H1 (cell line): ENCODE measurements at regions not wholly inside any gene's neighbourhood (a gene's known extent, or its start where the extent isn't known, plus 50 kb on each side); places are given as distances from the start of the nearest gene placed in this dataset.
"Not testable (repeated sequence)": the region's sequence is repeated elsewhere in the genome, so short reads cannot be mapped to it uniquely, and the experiment has no call there.

Experiments used
- CTCF ChIA-PET: fragments of 300-600 bp; sonication (Branson Sonifier 250); formaldehyde crosslinking; loops from one replicate; lab custom pipeline; 2021; ENCODE audit not compliant: partially characterized antibody; lab: Charles Lee
- POLR2A ChIA-PET: fragments of 300-600 bp; sonication (Branson Sonifier 250); formaldehyde crosslinking; loops from one replicate; lab custom pipeline; 2021; ENCODE audit warnings: inconsistent platforms; ENCODE audit not compliant: partially characterized antibody; lab: Charles Lee
- DNase-seq, 2 experiments: peaks; one replicate each; pipeline versions ENCODE4 v3.0.0 to v3.0.0-alpha.2; 2010 to 2022; ENCODE audit warnings: low spot score in 2 of 2, low read depth in 1 of 2, mixed read lengths in 1 of 2
- FAIRE-seq: peaks from 2 replicates; lab custom pipeline; 2011; peaks lifted over from hg19 to GRCh38; lab: Jason Lieb, UNC
- H2AFZ ChIP-seq: 2 replicates; pipeline ENCODE4 v1.8.1; 2012; ENCODE audit warnings: low read length, inconsistent platforms
- H2AK5ac ChIP-seq: 2 replicates; pipeline ENCODE4 v1.6.1; 2013; ENCODE audit warnings: low read depth, low read length
- H2BK120ac ChIP-seq: replicated peaks from 2 replicates; pipeline ENCODE3; 2013; ENCODE audit warnings: low read depth, low read length, inconsistent platforms
- H2BK12ac ChIP-seq: 2 replicates; pipeline ENCODE4 v1.6.1; 2013; ENCODE audit warnings: low read depth, low read length
- H2BK15ac ChIP-seq: 2 replicates; pipeline ENCODE4 v1.6.1; 2013; ENCODE audit warnings: low read length
- H2BK20ac ChIP-seq: 2 replicates; pipeline ENCODE4 v1.6.1; 2013; ENCODE audit warnings: low read length
- H2BK5ac ChIP-seq: 2 replicates; pipeline ENCODE4 v1.6.1; 2013; ENCODE audit warnings: low read depth, low read length
- H3K14ac ChIP-seq: 2 replicates; pipeline ENCODE4 v1.6.1; 2013; ENCODE audit warnings: inconsistent platforms; ENCODE audit not compliant: insufficient read length
- H3K18ac ChIP-seq: 2 replicates; pipeline ENCODE4 v1.6.1; 2013; ENCODE audit warnings: low read length; ENCODE audit errors: extremely low read depth
- H3K23ac ChIP-seq: 2 replicates; pipeline ENCODE4 v1.6.1; 2013; ENCODE audit warnings: inconsistent platforms; ENCODE audit not compliant: insufficient read length
- H3K23me2 ChIP-seq: 2 replicates; pipeline ENCODE4 v1.6.1; 2013; ENCODE audit warnings: low read depth, low read length
- H3K27ac ChIP-seq: 2 replicates; pipeline ENCODE4 v1.6.1; 2011; ENCODE audit warnings: low read depth, low read length, inconsistent platforms
- H3K27me3 ChIP-seq, 4 experiments: replicated peaks in 1 of 4; 1 replicate in 1 of 4; 2 replicates in 3 of 4; pipeline versions ENCODE4 v1.6.1 to v1.8.1; 2011 to 2013; ENCODE audit warnings: low read length in 3 of 4, mild to moderate bottlenecking in 3 of 4, inconsistent platforms in 2 of 4, mixed read lengths in 2 of 4, moderate library complexity in 1 of 4; ENCODE audit not compliant: control insufficient read depth in 3 of 4, insufficient read depth in 3 of 4; ENCODE audit errors: extremely low read depth in 1 of 4
- H3K36me3 ChIP-seq, 4 experiments: 2 replicates each; pipeline versions ENCODE4 v1.6.1 to v1.8.1; 2011 to 2013; ENCODE audit warnings: mild to moderate bottlenecking in 4 of 4, low read length in 3 of 4, moderate library complexity in 2 of 4, control low read depth in 1 of 4, inconsistent platforms in 1 of 4; ENCODE audit not compliant: insufficient read depth in 4 of 4, control insufficient read depth in 2 of 4
- H3K4ac ChIP-seq: replicated peaks from 2 replicates; pipeline ENCODE3; 2013; ENCODE audit warnings: low read length, low read depth, mixed read lengths, inconsistent platforms; ENCODE audit not compliant: insufficient read length
- H3K4me1 ChIP-seq, 4 experiments: replicated peaks in 1 of 4; 1 replicate in 1 of 4; 2 replicates in 3 of 4; pipeline versions ENCODE4 v1.6.1 to v1.8.1; 2011 to 2013; ENCODE audit warnings: low read length in 3 of 4, inconsistent platforms in 2 of 4, mixed read lengths in 1 of 4; ENCODE audit not compliant: insufficient read depth in 4 of 4, control insufficient read depth in 3 of 4
- H3K4me2 ChIP-seq, 2 experiments: 2 replicates each; pipeline versions ENCODE4 v1.6.1 to v1.8.1; 2011 to 2013; ENCODE audit warnings: low read depth in 2 of 2, low read length in 2 of 2, control low read depth in 1 of 2, inconsistent platforms in 1 of 2, mild to moderate bottlenecking in 1 of 2; ENCODE audit not compliant: insufficient read depth in 1 of 2
- H3K4me3 ChIP-seq, 4 experiments: fragments of 200-600, 300-600 bp in 1 of 4; sonication (generic), shearing (Covaris generic), sonication (Bioruptor Twin) in 1 of 4; 2 replicates each; pipeline versions ENCODE4 v1.5.1 to v1.8.1; 2011 to 2016; ENCODE audit warnings: low read length in 4 of 4, low read depth in 3 of 4, control low read depth in 2 of 4, inconsistent platforms in 2 of 4, mild to moderate bottlenecking in 2 of 4, mixed read lengths in 1 of 4, moderate library complexity in 1 of 4; ENCODE audit not compliant: insufficient read depth in 2 of 4; ENCODE audit errors: extremely low read depth in 1 of 4
- H3K56ac ChIP-seq: replicated peaks from 2 replicates; pipeline ENCODE3; 2013; ENCODE audit warnings: low read depth, mild to moderate bottlenecking, mixed read lengths, low read length, inconsistent platforms; ENCODE audit not compliant: insufficient read length
- H3K79me1 ChIP-seq: 2 replicates; pipeline ENCODE4 v1.6.1; 2013; ENCODE audit warnings: low read depth, low read length, control low read depth
- H3K79me2 ChIP-seq, 2 experiments: 2 replicates each; pipeline versions ENCODE4 v1.6.1 to v1.8.1; 2012 to 2013; ENCODE audit warnings: low read length in 2 of 2, mild to moderate bottlenecking in 2 of 2, inconsistent platforms in 1 of 2; ENCODE audit not compliant: insufficient read depth in 2 of 2, control insufficient read depth in 1 of 2
- H3K9ac ChIP-seq, 4 experiments: replicated peaks in 1 of 4; 1 replicate in 1 of 4; 2 replicates in 3 of 4; pipeline versions ENCODE4 v1.6.1 to v1.8.1; 2011 to 2013; ENCODE audit warnings: low read depth in 3 of 4, low read length in 3 of 4, control low read depth in 2 of 4, mild to moderate bottlenecking in 2 of 4, moderate library complexity in 2 of 4, inconsistent platforms in 1 of 4; ENCODE audit errors: extremely low read depth in 1 of 4
- H3K9me3 ChIP-seq, 2 experiments: 2 replicates each; pipeline versions ENCODE4 v1.6.1 to v1.8.1; 2012 to 2013; ENCODE audit warnings: mild to moderate bottlenecking in 2 of 2, moderate library complexity in 2 of 2, control low read depth in 1 of 2, inconsistent platforms in 1 of 2, low read depth in 1 of 2, low read length in 1 of 2, mixed read lengths in 1 of 2; ENCODE audit not compliant: insufficient read depth in 2 of 2
- H4K20me1 ChIP-seq, 2 experiments: replicated peaks in 1 of 2; 2 replicates each; pipeline versions ENCODE3 to v1.8.1; 2011 to 2013; ENCODE audit warnings: inconsistent platforms in 2 of 2, low read length in 2 of 2, mild to moderate bottlenecking in 1 of 2; ENCODE audit not compliant: insufficient read depth in 2 of 2, control insufficient read depth in 1 of 2
- H4K5ac ChIP-seq: 2 replicates; pipeline ENCODE4 v1.6.1; 2013; ENCODE audit warnings: low read length, low read depth, mixed read lengths, inconsistent platforms; ENCODE audit not compliant: insufficient read length
- H4K8ac ChIP-seq: 2 replicates; pipeline ENCODE4 v1.8.0; 2013; ENCODE audit warnings: mild to moderate bottlenecking, moderate library complexity, low read length, inconsistent platforms; ENCODE audit not compliant: insufficient read depth; ENCODE audit errors: extremely low read depth
- H4K91ac ChIP-seq: replicated peaks from 2 replicates; pipeline ENCODE3; 2013; ENCODE audit warnings: low read length, mixed read lengths, inconsistent platforms; ENCODE audit not compliant: insufficient read length
- WGBS, 2 experiments: shearing (Covaris generic) in 1 of 2; methylation state at CpG; one replicate each; pipeline versions ENCODE4 v1.1.6 to v1.1.7; 2013 to 2015; ENCODE audit warnings: low lambda C conversion rate in 2 of 2, mixed read lengths in 2 of 2, inconsistent platforms in 1 of 2, low coverage in 1 of 2, missing lambda C conversion rate in 1 of 2; ENCODE audit not compliant: insufficient replicate concordance in 2 of 2, insufficient coverage in 1 of 2, insufficient read length in 1 of 2; ENCODE audit errors: extremely low coverage in 1 of 2, missing lambda C conversion rate in 1 of 2; 5-methylcytosine and 5-hydroxymethylcytosine counted together

- H3K4ac ChIP-seq, H2BK20ac ChIP-seq, H3K23me2 ChIP-seq, H3K9me3 ChIP-seq, H2AFZ ChIP-seq, H3K79me1 ChIP-seq, H3K18ac ChIP-seq, H2AK5ac ChIP-seq, H3K27ac ChIP-seq, H3K4me1 ChIP-seq, CTCF ChIA-PET, DNase-seq, H3K36me3 ChIP-seq, H4K20me1 ChIP-seq, FAIRE-seq, H4K91ac ChIP-seq, H2BK5ac ChIP-seq, H3K79me2 ChIP-seq, H2BK12ac ChIP-seq, H3K56ac ChIP-seq, H3K14ac ChIP-seq, H3K23ac ChIP-seq, POLR2A ChIA-PET, H4K8ac ChIP-seq, H3K9ac ChIP-seq, H4K5ac ChIP-seq, H3K27me3 ChIP-seq, H2BK120ac ChIP-seq, H3K4me2 ChIP-seq, H3K4me3 ChIP-seq, H2BK15ac ChIP-seq: not testable (repeated sequence)
- no CpG with 5 or more reads among the region's 2 CpGs for WGBS, 2 experiments
Observed at GRCh38 chr16:15247971-15248370, 130.1 kb downstream of the NPIPA5 start.

GRCh38 chr16:15236674-15237323, 141.3 kb downstream of the NPIPA5 start:
- CTCF ChIA-PET, H2BK5ac ChIP-seq, H2BK120ac ChIP-seq, H3K23me2 ChIP-seq, H3K9me3 ChIP-seq, H3K27me3 ChIP-seq, H2BK15ac ChIP-seq, FAIRE-seq, H3K18ac ChIP-seq, H2AK5ac ChIP-seq, H3K4ac ChIP-seq, H3K14ac ChIP-seq, H4K20me1 ChIP-seq, DNase-seq, H3K9ac ChIP-seq, H2BK12ac ChIP-seq, H4K5ac ChIP-seq, H2AFZ ChIP-seq, H3K4me2 ChIP-seq, H3K23ac ChIP-seq, H2BK20ac ChIP-seq, POLR2A ChIA-PET, H3K4me1 ChIP-seq, H4K91ac ChIP-seq, H3K79me2 ChIP-seq, H3K56ac ChIP-seq, H3K79me1 ChIP-seq, H3K36me3 ChIP-seq, H4K8ac ChIP-seq, H3K27ac ChIP-seq, H3K4me3 ChIP-seq: not testable (repeated sequence)
- WGBS, 2 experiments, result 90% methylated on average over 2 of the region's 3 CpGs; no CpG with 5 or more reads in 1 of the 2 experiments
